NCI-H1694 treated with DMSO at 0.1 percent for 48 hours (cell line): ENCODE measurements at regions not wholly inside any gene's neighbourhood (a gene's known extent, or its start where the extent isn't known, plus 50 kb on each side); places are given as distances from the start of the nearest gene placed in this dataset.
"Not testable (repeated sequence)": the region's sequence is repeated elsewhere in the genome, so short reads cannot be mapped to it uniquely, and the experiment has no call there.

Experiments
- DNase-seq: peaks from one replicate; lab custom pipeline; 2025; lab: John Stamatoyannopoulos, UW

GRCh38 chr1:70751676-70752287 lies 295.8 kb downstream of the PTGER3 start:
- DNase-seq = not testable (repeated sequence)

- DNase-seq = no peak
Measured at GRCh38 chr1:70754701-70755100, 292.9 kb downstream of the PTGER3 start.

GRCh38 chr1:70760154-70760553 lies 287.5 kb downstream of the PTGER3 start:
- DNase-seq = no peak

- DNase-seq = no peak
Measured at GRCh38 chr1:70762386-70762785, 285.2 kb downstream of the PTGER3 start.

GRCh38 chr1:70764747-70765146 lies 282.9 kb downstream of the PTGER3 start:
- DNase-seq = no peak

GRCh38 chr1:70767377-70767776 lies 280.2 kb downstream of the PTGER3 start:
- no peak for DNase-seq

- no peak for DNase-seq
Measured at GRCh38 chr1:70768216-70768615, 279.4 kb downstream of the PTGER3 start.

- no peak for DNase-seq
Measured at GRCh38 chr1:70778056-70778762, 269.4 kb downstream of the PTGER3 start.

- no peak for DNase-seq
Measured at GRCh38 chr1:70778934-70779333, 268.7 kb downstream of the PTGER3 start.

GRCh38 chr1:70779571-70779970 lies 268.0 kb downstream of the PTGER3 start:
- DNase-seq = no peak

- DNase-seq = no peak
Measured at GRCh38 chr1:70785287-70785686, 262.3 kb downstream of the PTGER3 start.

GRCh38 chr1:70790232-70790923 lies 257.2 kb downstream of the PTGER3 start:
- no peak for DNase-seq

- DNase-seq = not testable (repeated sequence)
Measured at GRCh38 chr1:70795064-70795463, 252.6 kb downstream of the PTGER3 start.

GRCh38 chr1:70796298-70796697 lies 251.3 kb downstream of the PTGER3 start:
- DNase-seq = not testable (repeated sequence)

- DNase-seq = not testable (repeated sequence)
Measured at GRCh38 chr1:70802625-70803024, 245.0 kb downstream of the PTGER3 start.

GRCh38 chr1:70805641-70806040 lies 242.0 kb downstream of the PTGER3 start:
- DNase-seq = no peak

- DNase-seq = no peak
Measured at GRCh38 chr1:70807088-70807664, 240.4 kb downstream of the PTGER3 start.

- DNase-seq = no peak
Measured at GRCh38 chr1:70809069-70809468, 238.5 kb downstream of the PTGER3 start.

GRCh38 chr1:70811815-70812214 lies 235.8 kb downstream of the PTGER3 start:
- no peak for DNase-seq

GRCh38 chr1:70812442-70813109 lies 235.0 kb downstream of the PTGER3 start:
- DNase-seq = no peak

GRCh38 chr1:70818401-70818800 lies 229.2 kb downstream of the PTGER3 start:
- DNase-seq = no peak

GRCh38 chr1:70819231-70819630 lies 228.4 kb downstream of the PTGER3 start:
- DNase-seq = no peak
